ENCODE measurements at regions not wholly inside any gene's neighbourhood (a gene's known extent, or its start where the extent isn't known, plus 50 kb on each side); places are given as distances from the start of the nearest gene placed in this dataset.

DNA sequence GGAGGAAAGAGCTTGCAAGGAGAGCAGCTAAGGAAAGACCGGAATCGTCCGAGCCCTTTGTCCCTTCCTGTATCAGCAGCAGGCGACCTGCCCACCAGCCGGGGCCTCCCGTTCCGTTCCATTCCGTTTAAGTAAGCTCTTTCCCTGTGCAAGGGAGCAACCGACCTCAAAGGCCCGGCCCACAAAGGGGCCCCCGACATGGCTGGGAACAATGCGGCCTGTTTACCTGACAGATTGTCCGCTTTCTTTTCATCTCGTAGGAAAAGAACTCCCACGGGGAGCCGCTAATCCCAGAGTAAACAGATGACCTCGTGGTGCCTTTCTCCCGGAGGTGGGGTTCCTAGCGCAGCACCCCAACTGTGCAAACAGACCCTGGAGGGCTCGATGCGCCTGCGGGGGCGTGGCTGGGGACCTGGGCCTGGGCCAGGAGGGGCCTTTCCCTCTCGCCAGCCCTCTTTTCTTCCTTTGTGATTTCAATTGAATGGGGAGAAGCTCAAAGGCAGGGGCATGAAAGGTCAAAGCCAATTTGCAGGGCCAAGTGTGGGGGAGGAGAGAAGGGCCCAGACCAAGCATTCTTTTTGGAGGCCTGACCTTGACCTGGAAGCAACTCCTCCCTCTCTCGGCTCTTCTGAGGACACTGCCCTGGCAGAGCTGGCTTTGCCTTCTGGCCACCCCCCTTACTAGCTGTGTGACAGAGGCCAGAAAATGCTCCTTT, 120.2 kb downstream of the INHBB start:
- TF ChIP-seq, protein P1, sequence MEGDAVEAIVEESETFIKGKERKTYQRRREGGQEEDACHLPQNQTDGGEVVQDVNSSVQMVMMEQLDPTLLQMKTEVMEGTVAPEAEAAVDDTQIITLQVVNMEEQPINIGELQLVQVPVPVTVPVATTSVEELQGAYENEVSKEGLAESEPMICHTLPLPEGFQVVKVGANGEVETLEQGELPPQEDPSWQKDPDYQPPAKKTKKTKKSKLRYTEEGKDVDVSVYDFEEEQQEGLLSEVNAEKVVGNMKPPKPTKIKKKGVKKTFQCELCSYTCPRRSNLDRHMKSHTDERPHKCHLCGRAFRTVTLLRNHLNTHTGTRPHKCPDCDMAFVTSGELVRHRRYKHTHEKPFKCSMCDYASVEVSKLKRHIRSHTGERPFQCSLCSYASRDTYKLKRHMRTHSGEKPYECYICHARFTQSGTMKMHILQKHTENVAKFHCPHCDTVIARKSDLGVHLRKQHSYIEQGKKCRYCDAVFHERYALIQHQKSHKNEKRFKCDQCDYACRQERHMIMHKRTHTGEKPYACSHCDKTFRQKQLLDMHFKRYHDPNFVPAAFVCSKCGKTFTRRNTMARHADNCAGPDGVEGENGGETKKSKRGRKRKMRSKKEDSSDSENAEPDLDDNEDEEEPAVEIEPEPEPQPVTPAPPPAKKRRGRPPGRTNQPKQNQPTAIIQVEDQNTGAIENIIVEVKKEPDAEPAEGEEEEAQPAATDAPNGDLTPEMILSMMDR (IDR thresholded peaks at IDR 0.05; ENCODE audit: low read depth, low read length), result no peak
- in situ Hi-C loops (cut with HindIII; ENCODE audit: low sequenced_read_pairs), result no loop called here
- H3K4me3 ChIP-seq (ENCODE audit: low read depth, low read length), result no peak overlapping the region
- no peak for DNase-seq (ENCODE audit: low read depth, low spot score)

DNA sequence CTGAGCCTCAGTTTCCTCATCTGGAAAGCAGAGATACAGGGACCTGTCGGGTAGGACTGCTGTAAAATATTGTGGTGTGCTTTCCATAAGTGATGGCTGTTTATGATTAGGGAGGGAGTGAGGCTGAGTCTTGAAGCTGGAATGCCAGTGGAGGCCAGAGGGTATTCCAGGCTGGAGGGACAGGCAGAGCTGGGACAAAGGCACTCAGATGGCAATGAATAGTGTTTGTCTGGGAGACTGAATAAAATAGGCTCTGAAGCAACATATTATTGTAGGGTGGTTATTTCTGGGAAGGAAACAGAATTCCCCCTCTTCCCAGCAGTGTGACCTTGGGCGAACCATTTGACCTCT, 120.7 kb downstream of the INHBB start:
- DNase-seq (ENCODE audit: low read depth, low spot score), result no peak
- H3K4me3 ChIP-seq (ENCODE audit: low read depth, low read length), result no peak overlapping the region
- in situ Hi-C loops (cut with HindIII; ENCODE audit: low sequenced_read_pairs), result no loop called here
- TF ChIP-seq, protein P1 (IDR thresholded peaks at IDR 0.05; ENCODE audit: low read depth, low read length), result no peak

DNA sequence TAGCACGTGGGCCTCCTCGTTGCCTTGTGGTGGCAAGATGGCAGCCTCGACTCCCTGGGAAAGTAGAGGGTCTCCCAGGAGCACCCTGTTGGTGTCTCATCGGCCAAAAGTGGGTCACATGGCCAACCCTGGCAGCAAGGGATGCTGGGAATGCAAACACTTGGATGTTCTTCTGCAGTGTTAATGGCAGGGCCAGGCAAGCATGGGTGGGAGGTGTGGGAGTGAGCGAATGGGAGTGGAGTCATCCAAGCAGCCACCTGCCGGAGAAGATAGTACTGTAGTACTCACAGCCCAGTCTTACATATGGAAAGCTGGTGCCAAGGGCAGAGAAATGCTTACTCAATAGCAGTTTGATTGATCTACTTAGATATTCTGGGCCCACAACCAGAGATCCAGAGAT, 122.2 kb downstream of the INHBB start:
- TF ChIP-seq, protein P1 (IDR thresholded peaks at IDR 0.05; ENCODE audit: low read depth, low read length), result no peak
- in situ Hi-C loops (cut with HindIII; ENCODE audit: low sequenced_read_pairs), result no loop called here
- DNase-seq (ENCODE audit: low read depth, low spot score), result no peak
- H3K4me3 ChIP-seq (ENCODE audit: low read depth, low read length), result no peak overlapping the region

DNA sequence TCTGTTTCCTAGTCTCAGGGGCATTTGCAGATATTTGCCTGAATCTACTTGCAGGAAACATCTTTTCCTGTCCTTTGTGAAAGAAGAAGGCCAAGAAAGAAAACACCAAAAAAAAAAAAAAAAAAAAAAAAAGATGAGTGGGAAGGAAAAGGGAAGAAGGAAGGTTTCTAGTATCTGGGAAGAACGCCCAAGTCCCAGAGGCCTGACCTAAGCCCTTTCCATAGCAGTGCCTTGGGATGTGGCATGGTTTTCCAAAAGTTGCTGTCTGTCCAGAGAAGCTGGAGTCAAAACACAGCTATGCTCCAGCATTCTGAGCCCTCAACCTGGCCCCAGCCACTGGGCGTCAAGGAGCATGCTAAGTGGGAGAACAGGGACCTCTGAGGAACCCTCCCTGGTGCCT, 123.5 kb downstream of the INHBB start:
- in situ Hi-C loops (cut with HindIII; ENCODE audit: low sequenced_read_pairs), result no loop called here
- DNase-seq (ENCODE audit: low read depth, low spot score), result no peak
- H3K4me3 ChIP-seq (ENCODE audit: low read depth, low read length), result no peak overlapping the region

DNA sequence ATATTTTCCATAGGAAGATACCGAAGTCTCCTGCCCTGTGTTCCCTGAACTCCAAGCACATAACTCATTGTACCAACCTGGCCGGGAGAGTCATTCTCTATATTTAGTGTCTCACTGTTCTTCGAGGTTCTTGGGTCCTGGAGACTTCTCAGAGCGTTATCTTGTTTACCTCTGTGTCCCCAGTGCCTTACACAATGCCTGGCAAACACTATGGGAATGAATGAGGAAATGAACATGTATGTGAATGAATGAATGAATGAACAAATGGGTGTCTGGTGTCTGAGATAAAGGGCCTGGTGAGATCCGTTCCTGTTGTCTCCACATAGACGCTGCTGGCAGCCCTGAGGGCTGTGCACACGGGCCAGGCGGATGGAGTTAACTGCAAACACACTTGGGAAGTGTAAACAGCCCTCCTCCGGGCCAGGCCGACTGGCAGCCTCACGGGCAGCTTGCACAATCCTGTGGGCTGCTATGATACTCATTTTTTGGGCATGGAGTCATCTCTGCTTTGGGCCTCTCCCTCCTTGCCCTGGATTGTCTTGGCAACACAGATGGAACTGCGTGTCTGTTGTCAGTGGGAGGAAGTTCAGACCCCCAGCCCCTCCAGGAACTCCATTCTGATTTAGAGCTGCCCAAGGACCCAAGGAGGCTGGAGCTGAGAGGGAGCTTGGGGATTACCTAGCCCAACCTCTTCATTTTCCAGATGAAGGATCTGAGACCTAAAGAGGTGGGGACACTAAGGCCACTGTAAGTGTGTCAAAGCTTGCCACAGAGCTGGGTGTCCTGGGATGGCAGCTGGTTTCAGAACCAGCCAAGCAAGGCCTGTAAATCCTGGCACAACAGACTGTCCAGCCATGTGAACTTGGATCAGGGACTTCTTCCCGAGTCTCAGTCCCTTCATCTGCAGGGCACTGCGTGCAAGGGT, 124.4 kb downstream of the INHBB start:
- in situ Hi-C loops (cut with HindIII; ENCODE audit: low sequenced_read_pairs), result no loop called here
- peak; percentile 81 for DNase-seq (ENCODE audit: low read depth, low spot score)
- TF ChIP-seq, protein P1 (IDR thresholded peaks at IDR 0.05; ENCODE audit: low read depth, low read length), result no peak
- H3K4me3 ChIP-seq (ENCODE audit: low read depth, low read length), result no peak overlapping the region

More for the DNA sequence above, 123.5 kb downstream of the INHBB start:
- TF ChIP-seq, protein P1 (IDR thresholded peaks at IDR 0.05; ENCODE audit: low read depth, low read length), result no peak

DNA sequence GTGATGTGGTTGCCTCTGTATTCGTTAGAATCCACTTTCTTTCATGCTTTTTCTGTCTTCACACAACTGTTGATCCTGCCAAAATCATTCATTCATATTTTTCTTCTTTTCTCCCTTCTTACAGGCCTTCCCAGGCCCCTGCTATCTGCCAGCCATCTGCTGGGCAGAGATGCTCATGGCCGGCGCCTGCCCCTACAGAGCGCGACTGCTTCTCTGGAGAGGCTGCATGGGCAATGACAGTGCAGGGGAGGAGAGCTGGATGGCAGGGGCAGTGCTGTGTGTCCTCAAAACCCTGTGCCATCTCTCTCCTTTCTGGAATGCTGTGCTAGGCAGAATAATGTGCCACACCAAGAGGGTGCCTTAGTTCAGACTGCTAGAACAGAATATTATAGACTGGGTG, 125.2 kb downstream of the INHBB start:
- no peak for DNase-seq (ENCODE audit: low read depth, low spot score)
- in situ Hi-C loops (cut with HindIII; ENCODE audit: low sequenced_read_pairs), result no loop called here
- TF ChIP-seq, protein P1 (IDR thresholded peaks at IDR 0.05; ENCODE audit: low read depth, low read length), result no peak
- no peak overlapping the region for H3K4me3 ChIP-seq (ENCODE audit: low read depth, low read length)

Measured in astrocyte of the spinal cord (primary cell).